COLO668 (cell line): ENCODE measurements at regions not wholly inside any gene's neighbourhood (a gene's known extent, or its start where the extent isn't known, plus 50 kb on each side); places are given as distances from the start of the nearest gene placed in this dataset.
"Not testable (repeated sequence)": the region's sequence is repeated elsewhere in the genome, so short reads cannot be mapped to it uniquely, and the experiment has no call there.

Experiments
- DNase-seq: peaks from one replicate; lab custom pipeline; 2025; ENCODE audit not compliant: unreplicated experiment; lab: John Stamatoyannopoulos, UW

- DNase-seq: no peak
Measured at GRCh38 chr5:53160895-53161294, 51.3 kb upstream of the MOCS2 start.

DNA sequence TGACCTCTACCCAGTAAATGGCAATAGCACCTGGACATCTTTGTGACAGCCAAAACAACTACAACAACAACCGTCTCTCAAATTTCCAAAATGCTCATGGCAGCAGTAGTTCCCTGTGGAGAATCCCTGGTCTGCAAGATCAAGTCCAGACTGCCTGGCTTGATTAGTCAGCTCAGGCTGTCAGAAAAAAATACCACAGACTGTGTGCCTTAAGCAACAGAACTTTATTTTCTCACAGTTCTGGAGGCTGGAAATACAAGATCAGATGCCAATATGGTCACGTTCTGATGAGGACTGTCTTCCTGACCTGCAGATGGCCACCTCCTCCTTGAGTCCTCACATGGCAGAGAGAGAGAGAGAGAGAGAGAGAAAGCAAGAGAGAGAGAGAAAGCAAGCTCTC is 52.3 kb upstream of the MOCS2 start:
- no peak for DNase-seq

DNA sequence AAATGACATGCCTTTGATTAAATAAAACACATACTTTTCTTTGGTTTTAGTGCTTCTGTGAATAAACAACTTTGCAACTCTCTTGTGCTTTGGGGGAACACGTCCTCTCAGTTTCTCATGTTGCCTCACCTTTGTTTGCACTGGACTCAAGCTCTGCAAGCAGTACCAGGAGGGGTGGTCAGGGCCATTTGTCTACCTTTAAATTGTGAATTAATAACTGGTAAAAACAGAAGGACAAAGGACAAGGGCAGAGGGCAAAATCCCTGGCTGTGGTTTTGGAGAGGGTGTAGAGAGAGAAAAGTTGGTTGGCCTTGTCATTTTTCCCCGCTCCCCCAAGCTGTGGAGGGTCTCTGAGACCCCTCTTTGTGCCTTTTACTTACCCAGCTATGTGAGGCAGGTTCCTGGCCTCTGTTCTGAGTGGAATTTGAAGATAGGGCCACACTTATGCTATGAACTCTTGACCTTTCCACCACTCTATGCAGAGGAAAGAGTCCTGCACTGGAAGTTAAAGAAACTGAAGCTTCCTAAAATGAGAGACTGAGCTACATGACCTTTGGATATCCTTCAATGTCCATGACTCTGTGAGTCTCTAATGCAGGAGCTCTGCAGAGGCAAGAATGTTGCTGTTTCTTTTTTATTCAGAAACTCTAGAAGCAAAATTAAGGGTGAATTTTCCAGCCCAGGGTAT is 55.1 kb upstream of the MOCS2 start:
- DNase-seq: no peak

- DNase-seq: no peak
Measured at GRCh38 chr5:53165431-53166182, 56.0 kb upstream of the MOCS2 start.

DNA sequence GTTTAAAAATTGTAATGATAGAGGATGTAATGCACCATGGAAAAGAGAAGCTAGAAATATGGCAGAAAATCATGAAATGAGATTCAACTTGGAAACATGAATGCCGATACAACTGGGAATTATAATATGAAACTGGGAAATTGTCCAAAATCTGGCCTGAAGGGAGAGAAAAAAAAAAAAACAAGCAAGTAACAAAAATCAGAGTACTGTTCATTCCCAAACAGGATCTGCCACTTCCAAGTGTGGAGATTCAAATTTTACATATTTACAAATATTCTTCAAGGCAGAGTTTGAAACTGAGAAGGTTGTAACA is 56.6 kb upstream of the MOCS2 start:
- DNase-seq: no peak

- DNase-seq: no peak
Measured at GRCh38 chr5:53167836-53168235, 58.3 kb upstream of the MOCS2 start.

DNA sequence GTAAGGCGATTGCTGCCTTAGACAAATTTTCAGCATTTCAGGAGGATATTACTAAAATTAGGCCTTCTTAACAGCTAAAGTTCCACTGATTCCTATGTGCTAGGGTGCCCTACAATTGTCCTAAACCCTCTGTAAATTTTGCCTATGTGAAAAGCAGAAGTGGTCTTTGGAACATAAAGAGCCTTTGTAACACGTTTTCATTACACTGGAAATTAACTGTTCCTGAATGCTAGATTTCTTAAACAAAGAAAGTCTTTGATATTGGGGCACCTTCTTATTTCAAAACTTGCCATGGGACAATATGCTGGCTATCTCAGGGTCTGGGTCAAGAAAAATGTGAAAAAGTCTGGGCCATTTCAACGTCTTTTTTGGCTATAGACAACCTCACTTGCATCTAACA is 60.4 kb upstream of the MOCS2 start:
- DNase-seq: no peak

DNA sequence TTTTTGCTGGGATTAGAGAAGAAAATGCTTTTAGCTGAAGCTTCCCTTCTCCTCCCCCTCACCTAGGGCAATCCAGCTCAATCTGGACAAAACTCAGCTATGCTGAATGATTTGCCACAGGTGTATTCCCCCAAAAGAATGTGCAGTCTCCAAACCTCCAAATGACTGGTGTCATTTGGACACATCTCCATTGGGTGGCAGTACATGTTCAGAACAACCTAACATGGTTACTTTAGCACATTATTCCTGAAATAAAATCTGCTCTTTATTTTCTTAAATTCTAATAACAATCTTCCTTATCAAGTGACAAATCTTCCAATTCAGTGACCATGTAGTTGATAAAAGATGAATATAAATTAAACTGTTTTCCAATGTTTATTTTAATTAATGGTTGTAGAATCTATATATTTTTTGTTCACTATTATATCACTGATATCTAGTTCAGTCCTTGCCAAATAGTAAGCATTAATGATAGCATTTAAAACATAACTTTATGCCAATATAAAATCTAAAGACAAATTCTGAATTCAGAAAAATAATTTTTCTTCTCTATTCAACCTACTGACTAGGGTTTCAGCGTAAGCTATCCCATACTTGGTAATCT is 61.3 kb upstream of the MOCS2 start:
- peak; percentile 6 for DNase-seq

GRCh38 chr5:53172073-53172472 is 62.5 kb upstream of the MOCS2 start:
- not testable (repeated sequence) for DNase-seq

DNA sequence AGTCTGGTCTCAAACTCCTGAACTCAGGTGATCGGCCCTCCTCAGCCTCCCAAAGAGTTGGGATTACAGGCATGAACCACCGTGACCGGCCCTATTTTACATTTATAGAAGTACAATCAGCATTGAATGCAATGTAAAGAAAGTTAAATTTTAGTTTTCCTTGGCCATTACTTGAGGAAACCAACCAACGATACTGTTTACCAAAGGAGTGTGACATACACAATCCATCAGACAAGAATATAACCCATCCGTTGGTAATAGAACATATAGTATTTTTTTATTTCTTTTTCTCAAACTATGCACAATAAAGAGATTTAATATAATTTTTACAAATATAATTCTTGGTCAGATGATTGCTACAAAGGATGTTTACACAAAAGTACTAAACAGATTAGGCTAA is 63.1 kb upstream of the MOCS2 start:
- DNase-seq: no peak

DNA sequence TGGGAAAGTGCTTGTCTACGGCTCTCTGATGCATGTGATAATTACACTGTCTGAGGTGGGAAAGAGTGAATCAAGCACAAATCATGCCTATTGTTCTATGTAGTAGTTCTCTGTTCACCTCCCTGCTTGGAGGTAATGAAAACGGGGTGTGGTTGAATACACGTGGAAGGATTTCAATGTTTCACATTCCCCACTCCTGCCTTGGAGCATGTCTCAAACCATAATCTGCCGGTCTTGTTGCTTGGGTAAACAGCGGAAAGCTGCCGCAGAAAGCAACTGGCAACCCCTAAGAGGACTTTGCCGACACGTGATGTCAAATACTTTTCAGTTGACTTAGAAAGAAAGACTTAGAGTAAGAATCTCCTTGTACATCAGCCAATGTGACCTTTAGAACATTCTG is 63.5 kb upstream of the MOCS2 start:
- DNase-seq: no peak

DNA sequence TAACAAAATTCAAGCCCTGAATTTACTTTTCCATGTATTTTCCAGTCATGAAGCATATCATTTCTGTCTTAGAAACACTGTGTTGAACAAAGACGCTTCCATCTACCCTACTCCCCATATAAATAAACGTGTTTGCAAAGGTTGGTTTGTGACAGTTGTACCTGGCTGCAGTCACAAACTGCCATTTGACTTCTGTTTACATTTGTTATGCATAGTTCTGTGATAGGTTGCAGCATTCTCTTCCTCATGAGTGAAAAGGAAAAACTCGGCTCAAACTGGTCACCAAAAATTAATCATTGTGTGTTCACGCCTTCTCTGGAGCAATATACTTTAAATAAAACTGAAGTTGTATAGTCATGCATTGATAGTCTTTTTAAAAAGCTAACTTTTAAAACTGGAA is 69.3 kb upstream of the MOCS2 start:
- no peak for DNase-seq

GRCh38 chr5:53179691-53180090 is 70.1 kb upstream of the MOCS2 start:
- DNase-seq: no peak

DNA sequence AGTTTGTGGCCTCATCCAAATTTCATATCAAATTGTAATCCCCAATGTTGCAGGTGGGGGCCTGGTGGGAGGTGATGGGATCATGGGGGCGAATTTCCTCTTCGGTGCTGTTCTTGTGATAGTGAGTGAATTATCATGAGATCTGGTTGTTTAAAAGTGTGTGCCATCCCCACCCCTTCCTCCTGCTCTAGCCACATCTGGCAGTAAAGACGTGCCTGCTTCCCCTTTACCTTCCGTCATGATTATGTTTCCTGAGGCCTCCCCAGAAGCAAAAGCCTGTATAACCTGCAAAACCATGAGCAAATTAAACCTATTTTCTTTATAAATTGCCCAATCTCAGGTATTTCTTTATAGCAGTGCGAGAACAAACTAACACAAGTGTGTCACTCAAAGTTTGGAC is 71.0 kb upstream of the MOCS2 start:
- no peak for DNase-seq

GRCh38 chr5:53180991-53181390 is 71.4 kb upstream of the MOCS2 start:
- no peak for DNase-seq

DNA sequence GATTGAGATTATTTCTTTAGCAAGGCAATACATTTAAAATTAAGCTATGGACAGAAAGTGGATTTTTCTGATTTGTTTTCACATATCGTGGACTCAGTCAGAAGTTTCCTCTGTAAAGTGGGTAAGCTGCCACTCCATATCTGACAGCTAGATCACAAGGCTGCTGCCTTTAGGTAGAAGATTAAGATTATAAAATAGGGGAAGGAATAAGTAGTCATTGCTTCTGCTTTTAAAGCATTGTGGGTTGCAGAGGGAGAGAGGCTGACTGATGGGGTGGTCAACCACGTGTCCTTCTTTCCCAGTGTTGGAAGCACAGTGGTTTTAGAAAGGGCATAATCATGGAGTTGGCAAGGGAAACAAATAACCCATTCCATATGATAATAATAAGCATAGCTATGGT is 74.3 kb upstream of the MOCS2 start:
- no peak for DNase-seq

DNA sequence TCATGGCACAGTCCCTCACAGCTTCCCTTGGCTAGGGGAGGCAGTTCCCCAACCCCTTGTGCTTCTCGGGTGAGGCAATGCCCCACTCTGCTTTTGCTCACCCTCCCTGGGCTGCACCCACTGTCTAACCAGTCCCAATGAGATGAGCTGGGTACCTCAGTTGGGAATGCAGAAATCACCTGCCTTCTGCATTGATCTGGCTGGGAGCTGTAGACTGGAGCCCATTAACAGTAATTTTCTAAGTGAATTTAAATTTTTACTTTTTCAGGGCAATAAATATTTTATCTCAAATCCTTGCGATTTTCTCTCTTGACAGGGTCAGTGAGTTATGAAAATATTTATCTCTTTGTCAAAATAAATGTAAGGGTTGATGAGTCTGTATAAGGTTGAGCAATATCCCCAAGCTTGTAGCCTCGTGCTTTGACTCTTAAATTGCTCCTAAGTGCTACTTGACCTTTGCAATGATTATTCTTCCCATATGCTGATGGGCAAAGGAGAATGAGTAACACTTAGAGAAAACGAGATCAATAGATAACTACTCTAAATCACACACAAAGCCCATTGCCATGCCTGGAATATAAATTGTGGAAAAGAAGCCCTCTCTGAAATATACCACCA is 82.1 kb upstream of the MOCS2 start:
- no peak for DNase-seq

- DNase-seq: no peak
Measured at GRCh38 chr5:53194086-53194485, 84.5 kb upstream of the MOCS2 start.

DNA sequence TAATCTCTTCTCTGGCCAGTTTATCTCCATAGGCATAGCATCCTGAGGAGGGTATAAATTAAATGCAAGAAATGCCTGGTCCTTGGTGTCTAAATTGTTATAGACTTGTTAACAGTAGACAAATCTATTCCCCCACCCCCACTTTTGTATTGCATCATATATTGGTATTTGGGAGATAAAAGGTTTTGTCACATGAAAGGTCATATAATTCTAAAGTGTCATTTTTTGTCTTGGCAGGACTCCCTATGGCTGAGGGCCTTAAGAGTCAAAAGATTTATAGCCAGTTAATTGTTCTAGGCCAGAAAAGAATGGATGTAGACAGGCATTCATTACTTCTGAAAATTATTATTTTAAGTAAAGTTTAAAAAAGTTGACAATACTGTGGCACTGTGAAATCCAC is 90.3 kb upstream of the MOCS2 start:
- DNase-seq: no peak

DNA sequence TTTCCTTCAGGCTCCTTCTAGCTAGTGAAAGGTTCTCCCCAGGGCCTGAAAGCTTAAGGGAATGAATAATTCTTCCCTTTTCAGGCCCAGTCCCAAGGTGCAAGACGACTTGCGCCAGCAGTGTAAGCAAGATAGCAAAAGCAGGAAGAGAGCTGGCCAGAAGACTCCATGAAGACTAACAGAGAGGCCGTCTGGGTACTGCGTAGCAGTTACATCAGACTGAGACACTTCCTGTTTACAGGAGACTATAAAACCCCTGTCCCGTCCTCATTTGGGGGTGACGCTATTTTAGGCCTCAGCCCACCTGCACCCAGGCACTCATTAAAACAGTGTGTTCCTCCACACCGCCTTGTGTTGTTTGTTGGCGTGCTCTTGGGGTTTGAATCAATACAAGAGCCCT is 90.7 kb upstream of the MOCS2 start:
- DNase-seq: no peak

DNA sequence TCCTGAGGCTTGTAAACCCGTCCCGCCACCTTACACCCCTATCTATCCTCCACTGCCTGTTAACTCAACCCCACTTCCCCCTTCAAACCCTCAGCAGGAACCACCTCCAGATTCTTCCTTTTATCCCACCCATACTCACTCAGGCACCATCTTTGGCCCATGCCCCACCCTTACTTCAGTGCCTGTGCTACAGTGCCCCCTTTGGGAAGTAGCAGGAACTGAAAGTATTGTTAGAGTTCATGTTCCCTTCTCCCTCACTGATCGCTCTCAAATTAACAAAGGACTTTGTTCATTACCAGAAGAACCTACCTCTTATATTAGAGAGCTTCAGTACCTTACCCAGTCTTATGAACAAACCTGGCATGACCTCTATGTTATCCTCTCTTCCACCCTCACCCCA is 92.2 kb upstream of the MOCS2 start:
- DNase-seq: no peak

DNA sequence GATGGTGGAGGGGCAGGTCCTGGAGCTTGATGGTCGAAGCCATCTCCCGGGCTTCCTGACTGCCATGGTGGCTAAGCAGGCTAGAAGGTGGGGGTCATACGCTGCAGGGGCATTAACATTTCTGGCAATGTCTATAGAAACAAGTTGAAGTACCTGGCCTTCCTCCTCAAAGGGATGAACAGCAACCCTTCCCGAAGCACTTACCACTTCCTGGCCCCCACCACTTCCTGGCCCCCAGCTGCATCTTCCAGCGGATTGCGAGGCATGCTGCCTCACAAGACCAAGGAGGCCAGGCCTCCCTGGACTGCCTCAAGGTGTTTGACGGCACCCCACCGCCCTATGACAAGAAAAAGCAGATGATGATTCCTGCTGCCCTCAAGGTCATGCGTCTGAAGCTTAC is 97.0 kb upstream of the MOCS2 start:
- no peak for DNase-seq
